Neutrophil (primary cell): ENCODE measurements at regions not wholly inside any gene's neighbourhood (a gene's known extent, or its start where the extent isn't known, plus 50 kb on each side); places are given as distances from the start of the nearest gene placed in this dataset.

Experiments
- H3K27ac ChIP-seq: fragments of 200-600 bp; sonication (generic); 2 replicates; pipeline ENCODE4 v1.5.1; 2016; ENCODE audit warnings: mild to moderate bottlenecking, moderate library complexity
- H3K27me3 ChIP-seq: fragments of 200-600 bp; sonication (generic); 2 replicates; pipeline ENCODE4 v1.6.0; 2016; ENCODE audit warnings: mild to moderate bottlenecking
- H3K36me3 ChIP-seq: fragments of 200-600 bp; sonication (generic); 2 replicates; pipeline ENCODE4 v1.5.1; 2017
- H3K4me1 ChIP-seq, 2 experiments: fragments of 200-600 bp in 1 of 2; sonication (generic) in 1 of 2; 1 replicate in 1 of 2; 2 replicates in 1 of 2; pipeline versions ENCODE4 v1.5.1 to v1.6.1; 2013 to 2016; ENCODE audit warnings: low read depth in 1 of 2, low read length in 1 of 2, mild to moderate bottlenecking in 1 of 2, moderate library complexity in 1 of 2; ENCODE audit not compliant: control insufficient read depth in 1 of 2, insufficient read depth in 1 of 2
- H3K4me3 ChIP-seq, 2 experiments: fragments of 200-600 bp in 1 of 2; sonication (generic) in 1 of 2; 1 replicate in 1 of 2; 2 replicates in 1 of 2; pipeline ENCODE4 v1.5.1; 2013 to 2016; ENCODE audit warnings: low read depth in 1 of 2, low read length in 1 of 2, mild to moderate bottlenecking in 1 of 2, moderate library complexity in 1 of 2
- H3K9me3 ChIP-seq: fragments of 200-600 bp; sonication (generic); 2 replicates; pipeline ENCODE4 v1.5.1; 2016
- TF ChIP-seq, protein P1 (sequence below): fragments of 200-600 bp; sonication (generic); IDR thresholded peaks from 2 replicates; pipeline ENCODE4 v1.5.1; 2016; ENCODE audit warnings: antibody characterized with exemption

DNA sequence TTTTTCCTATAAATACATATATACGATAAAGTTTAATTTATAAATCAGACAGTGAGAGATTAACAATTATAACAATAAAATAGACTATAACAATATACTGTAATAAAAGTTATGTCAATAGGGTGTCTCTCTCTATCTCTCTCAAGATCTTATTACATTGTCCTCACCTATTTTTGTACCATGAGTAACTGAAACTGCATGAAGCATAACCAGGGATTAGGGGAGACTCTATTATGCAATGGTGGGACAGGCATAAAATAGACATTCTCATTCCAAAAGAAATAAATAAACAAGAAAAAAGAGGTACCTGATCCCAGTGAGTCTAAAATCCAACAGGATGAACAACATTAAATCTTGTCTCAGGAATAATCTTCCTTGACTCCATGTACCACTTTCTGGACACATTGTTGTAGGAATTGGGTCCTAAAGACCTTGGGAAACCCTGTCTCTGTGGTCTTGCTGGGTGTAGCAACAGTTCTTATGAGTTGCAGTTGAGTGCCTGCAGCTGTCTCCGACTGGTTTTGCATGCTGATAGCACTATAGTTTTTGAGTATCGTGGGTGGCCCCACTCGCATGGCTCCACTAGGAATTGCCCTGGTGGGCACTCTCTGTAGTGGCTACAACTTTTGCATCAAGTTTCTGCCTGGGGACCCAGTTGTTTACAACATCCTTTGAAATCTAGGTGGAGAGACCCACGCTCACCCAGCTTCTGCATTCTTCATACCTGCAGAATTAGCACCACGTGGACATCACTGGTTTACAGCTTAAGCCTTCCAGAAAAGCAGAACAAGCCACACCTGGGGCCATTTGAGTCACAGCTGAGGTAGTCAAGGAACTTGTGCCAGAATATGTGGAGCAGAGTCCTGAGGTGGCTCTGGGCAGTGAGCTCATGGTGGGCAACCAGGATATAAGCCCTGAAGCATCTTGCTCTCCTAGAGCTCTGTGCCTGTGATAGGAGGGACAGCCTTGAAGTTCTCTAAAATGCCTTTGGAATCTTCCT lies 204.7 kb downstream of the KITLG start:
- H3K4me1 ChIP-seq: no peaks in the 10 kb centered on the region
- no peak overlapping the region for H3K27ac ChIP-seq
- no peaks in the 10 kb centered on the region for H3K9me3 ChIP-seq
- no peaks in the 10 kb centered on the region for H3K27me3 ChIP-seq
- TF ChIP-seq, protein P1, sequence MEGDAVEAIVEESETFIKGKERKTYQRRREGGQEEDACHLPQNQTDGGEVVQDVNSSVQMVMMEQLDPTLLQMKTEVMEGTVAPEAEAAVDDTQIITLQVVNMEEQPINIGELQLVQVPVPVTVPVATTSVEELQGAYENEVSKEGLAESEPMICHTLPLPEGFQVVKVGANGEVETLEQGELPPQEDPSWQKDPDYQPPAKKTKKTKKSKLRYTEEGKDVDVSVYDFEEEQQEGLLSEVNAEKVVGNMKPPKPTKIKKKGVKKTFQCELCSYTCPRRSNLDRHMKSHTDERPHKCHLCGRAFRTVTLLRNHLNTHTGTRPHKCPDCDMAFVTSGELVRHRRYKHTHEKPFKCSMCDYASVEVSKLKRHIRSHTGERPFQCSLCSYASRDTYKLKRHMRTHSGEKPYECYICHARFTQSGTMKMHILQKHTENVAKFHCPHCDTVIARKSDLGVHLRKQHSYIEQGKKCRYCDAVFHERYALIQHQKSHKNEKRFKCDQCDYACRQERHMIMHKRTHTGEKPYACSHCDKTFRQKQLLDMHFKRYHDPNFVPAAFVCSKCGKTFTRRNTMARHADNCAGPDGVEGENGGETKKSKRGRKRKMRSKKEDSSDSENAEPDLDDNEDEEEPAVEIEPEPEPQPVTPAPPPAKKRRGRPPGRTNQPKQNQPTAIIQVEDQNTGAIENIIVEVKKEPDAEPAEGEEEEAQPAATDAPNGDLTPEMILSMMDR: no peak
- H3K36me3 ChIP-seq: no peaks in the 10 kb centered on the region
- no peak overlapping the region for H3K4me3 ChIP-seq

DNA sequence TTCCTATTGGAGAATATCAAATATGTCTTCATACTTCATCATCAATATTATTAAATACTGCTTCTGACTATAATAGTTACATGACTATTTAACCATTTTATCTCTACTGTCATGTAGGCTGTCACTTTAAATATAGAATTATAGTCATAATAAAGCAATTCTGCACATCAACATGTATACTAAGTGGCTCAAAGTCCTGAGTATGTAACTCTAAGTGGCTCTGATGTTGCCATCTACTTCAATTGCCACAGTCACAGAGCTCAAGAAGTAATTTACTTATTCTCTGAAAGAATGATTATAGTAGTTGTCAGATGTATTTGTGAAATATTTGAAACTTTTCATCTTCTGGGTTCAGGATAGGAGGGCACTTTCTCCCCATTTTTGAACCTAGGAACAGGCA lies 202.3 kb downstream of the KITLG start:
- Histone ChIP-seq H3K4me1 (no peaks in the 10 kb centered on the region), H3K36me3 (no peaks in the 10 kb centered on the region), H3K9me3 (no peaks in the 10 kb centered on the region), H3K27ac (no peak overlapping the region), H3K27me3 (no peaks in the 10 kb centered on the region), H3K4me3 (no peak overlapping the region)
- TF ChIP-seq, protein P1: no peak

DNA sequence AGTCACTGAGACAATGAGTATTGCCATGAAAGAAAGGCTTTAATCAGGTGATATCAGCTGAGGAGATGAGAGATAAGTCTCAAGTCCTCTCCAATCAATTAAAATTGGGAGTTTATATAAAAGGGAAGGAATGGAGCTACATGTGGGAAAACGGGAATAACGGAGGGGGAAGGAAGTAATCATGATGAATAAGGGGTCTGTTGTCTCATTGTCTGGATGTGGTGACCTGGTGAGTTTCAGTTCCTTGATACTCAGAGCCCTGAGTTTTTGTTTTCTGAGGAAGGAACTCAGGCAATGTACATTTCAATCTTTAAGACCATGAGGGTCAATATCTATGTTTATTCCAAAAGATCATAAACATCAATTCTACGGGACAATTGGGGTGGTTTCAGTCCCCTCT lies 198.8 kb downstream of the KITLG start:
- Histone ChIP-seq H3K4me1 (no peaks in the 10 kb centered on the region), H3K27me3 (no peaks in the 10 kb centered on the region), H3K9me3 (no peaks in the 10 kb centered on the region), H3K27ac (no peak overlapping the region), H3K36me3 (no peaks in the 10 kb centered on the region), H3K4me3 (no peak overlapping the region)
- TF ChIP-seq, protein P1: no peak

DNA sequence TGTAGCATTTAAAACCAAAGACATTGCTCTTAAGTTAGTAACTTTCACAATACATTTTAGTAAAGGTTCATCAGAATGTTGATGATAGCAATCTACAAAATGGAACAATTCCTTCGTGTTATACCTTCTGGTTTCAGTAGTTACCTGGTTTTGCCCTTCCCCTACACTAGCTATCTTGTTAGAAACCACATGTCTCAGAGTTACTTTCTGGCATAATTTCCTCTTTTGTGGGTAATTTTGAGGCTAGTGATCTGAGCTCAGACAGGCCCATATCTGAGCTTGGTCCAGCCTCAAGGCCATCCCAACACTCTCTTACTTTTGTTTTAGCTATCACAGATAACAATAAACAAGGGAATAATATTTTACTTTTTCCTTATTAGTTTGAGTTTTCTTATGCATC lies 196.9 kb downstream of the KITLG start:
- Histone ChIP-seq H3K4me1 (peaks cover 0 to 3% of the 10 kb centered on the region in 2 experiments), H3K27me3 (no peaks in the 10 kb centered on the region), H3K36me3 (no peaks in the 10 kb centered on the region), H3K4me3 (no peak overlapping the region), H3K27ac (no peak overlapping the region), H3K9me3 (no peaks in the 10 kb centered on the region)
- TF ChIP-seq, protein P1: no peak

DNA sequence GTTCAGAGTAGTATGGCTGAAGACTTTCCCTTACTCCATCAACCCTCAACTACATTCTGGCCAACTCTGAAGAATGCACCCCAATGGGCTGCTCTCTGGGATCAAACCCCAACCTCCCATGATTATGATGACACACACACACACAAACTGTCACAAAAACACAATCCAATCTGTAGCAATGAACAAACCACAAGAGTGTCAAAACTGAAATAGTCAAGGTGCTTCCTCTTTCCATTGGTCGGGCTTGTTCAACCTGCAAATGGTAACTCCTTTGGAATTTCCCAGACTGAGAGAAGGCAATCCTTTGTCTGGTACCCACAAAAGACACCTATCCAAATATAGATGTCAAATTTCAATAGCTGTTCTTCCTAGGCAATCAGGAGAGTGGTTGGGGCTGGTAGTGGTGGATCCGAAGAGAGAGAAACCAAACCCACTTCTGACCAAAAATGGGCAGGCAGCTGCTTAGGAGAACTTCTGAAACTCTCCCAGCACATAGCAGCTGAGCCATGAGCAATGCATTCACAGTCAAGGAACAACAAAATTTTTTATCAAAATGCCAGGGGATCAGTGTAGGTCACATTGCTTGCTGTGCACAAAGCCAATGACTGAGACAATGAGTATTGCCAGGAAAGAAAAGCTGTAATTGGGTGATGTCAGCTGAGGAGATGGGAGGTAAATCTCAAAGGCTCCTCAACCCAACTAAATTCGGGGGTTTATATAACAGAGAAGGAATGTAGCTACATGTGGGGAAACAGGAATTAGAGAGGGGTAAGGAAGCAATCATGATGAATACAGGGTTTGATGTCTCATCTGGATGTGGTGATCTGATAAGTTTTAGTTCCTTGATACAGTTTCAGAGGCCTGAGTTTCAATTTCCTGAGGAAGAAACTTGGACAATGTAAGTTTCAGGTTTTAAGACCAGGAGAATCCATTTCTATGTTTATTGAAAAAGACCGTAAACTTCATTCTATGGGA lies 191.4 kb downstream of the KITLG start:
- Histone ChIP-seq H3K36me3 (no peaks in the 10 kb centered on the region), H3K4me1 (peaks cover 0 to 9% of the 10 kb centered on the region in 2 experiments), H3K9me3 (no peaks in the 10 kb centered on the region), H3K27ac (peak overlapping the region; percentile 26), H3K27me3 (no peaks in the 10 kb centered on the region), H3K4me3 (no peak overlapping the region)
- TF ChIP-seq, protein P1: no peak
